Heart left ventricle (tissue), 13 donors: ENCODE measurements at regions not wholly inside any gene's neighbourhood (a gene's known extent, or its start where the extent isn't known, plus 50 kb on each side); places are given as distances from the start of the nearest gene placed in this dataset.

Experiments
- POLR2A ChIP-seq, 2 donors: fragments of 450-650 bp; IDR thresholded peaks; one replicate each; pipeline ENCODE4 v1.6.1; 2017; ENCODE audit warnings: antibody characterized with exemption in 2 of 2, mild to moderate bottlenecking in 2 of 2, moderate library complexity in 2 of 2
- TF ChIP-seq, protein P1 (sequence below), 12 donors: fragments of 200-600 bp; sonication (generic) in 4 of 12; IDR thresholded peaks; one replicate each; pipeline versions ENCODE4 v1.5.0 to v1.8.0; 2018 to 2022; ENCODE audit warnings: antibody characterized with exemption in 12 of 12, mild to moderate bottlenecking in 5 of 12
- donor health status: ischemic (EF 13 %, LVEDD 7.1; RV severe dilation, severe dysfunction).
- donor health status: DM: no; HTN: yes; CAD: no.
- donor health status: DM: no; HTN: no; CAD: no.
- donor health status: ischemic (EF 25% LVEDD 6.9; RV normal size, moderate dysfunction).
- donor health status: ischemic (EF 25% LVEDD 5.7; RV mildly dilated, moderate dysfunction).
- donor health status: ischemic (EF 35%, LVEDD 5.7; RV mildly dilated, moderate dysfunction).
- donor health status: nonischemic (EF 11% LVEDD 7.7; RV severe dilation, severe dysfunction).
- donor health status: DM: yes; HTN: yes; CAD: no.
- donor health status: PGD.
- donor health status: ischemic (EF 29% LVEDD 5.4; RV normal size, mild dysfunction).
- donor health status: nonischemic (EF 23%, LVEDD 6.1; RV moderate dilation, normal function).

DNA sequence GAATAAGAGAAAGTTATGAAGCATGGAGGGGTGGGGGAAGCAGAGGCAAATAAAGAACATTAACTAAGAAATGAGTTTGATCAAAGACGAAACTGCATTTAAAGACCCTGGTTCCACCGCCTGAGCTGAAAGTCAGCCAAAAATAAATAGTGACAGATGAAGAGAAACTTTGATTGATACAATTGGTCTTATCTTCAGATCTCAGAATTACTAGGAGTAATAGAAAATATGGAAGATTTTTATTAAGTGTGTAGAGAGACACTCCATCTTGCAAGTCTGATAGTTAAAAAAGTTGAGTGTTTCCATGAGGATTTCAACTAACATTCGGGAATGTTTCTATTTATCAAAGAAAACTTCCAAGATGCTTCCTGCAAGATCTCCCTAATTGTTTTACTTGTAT is 418.2 kb upstream of the ADGRL2 start:
- TF ChIP-seq, protein P1, sequence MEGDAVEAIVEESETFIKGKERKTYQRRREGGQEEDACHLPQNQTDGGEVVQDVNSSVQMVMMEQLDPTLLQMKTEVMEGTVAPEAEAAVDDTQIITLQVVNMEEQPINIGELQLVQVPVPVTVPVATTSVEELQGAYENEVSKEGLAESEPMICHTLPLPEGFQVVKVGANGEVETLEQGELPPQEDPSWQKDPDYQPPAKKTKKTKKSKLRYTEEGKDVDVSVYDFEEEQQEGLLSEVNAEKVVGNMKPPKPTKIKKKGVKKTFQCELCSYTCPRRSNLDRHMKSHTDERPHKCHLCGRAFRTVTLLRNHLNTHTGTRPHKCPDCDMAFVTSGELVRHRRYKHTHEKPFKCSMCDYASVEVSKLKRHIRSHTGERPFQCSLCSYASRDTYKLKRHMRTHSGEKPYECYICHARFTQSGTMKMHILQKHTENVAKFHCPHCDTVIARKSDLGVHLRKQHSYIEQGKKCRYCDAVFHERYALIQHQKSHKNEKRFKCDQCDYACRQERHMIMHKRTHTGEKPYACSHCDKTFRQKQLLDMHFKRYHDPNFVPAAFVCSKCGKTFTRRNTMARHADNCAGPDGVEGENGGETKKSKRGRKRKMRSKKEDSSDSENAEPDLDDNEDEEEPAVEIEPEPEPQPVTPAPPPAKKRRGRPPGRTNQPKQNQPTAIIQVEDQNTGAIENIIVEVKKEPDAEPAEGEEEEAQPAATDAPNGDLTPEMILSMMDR (IDR thresholded peaks at IDR 0.05), result no peak
- no peak for TF ChIP-seq POLR2A (IDR thresholded peaks at IDR 0.05)
